ENCODE measurements at regions not wholly inside any gene's neighbourhood (a gene's known extent, or its start where the extent isn't known, plus 50 kb on each side); places are given as distances from the start of the nearest gene placed in this dataset.
A peak's percentile ranks its signal among the peaks of the same experiment; 100 is the strongest.

DNA sequence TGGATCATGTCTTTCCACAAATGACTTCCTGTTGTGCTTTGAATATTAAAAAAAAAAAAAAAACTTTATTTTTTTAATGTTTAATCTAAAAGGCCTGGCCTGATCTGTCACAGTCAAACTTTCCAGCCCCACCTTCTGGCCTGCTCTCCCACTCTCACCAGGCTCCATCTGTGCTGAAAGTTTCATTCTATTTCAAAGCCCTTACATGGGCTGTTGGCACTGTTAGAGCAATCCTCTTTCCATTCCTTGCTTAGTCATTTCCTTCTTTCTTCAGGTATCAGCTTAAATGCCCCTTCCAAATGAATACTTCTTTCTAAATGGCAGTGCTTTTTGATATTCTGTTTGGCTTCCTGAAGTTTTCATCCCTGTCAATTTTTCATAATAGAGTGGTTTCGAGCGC is 1104.8 kb upstream of the C9orf72 start:
- Mint-ChIP-seq H3K36me3 (ENCODE audit: low read depth) (no peaks in the 10 kb centered on the region), H3K27me3 (ENCODE audit: insufficient read depth) (no peaks in the 10 kb centered on the region), H3K4me1 (peaks cover 33% of the 10 kb centered on the region), H3K4me3 (no peak overlapping the region), H3K9me3 (no peaks in the 10 kb centered on the region), H3K27ac (no peak overlapping the region)
- no peaks in the 10 kb centered on the region for H3K9me3 ChIP-seq (ENCODE audit: control insufficient read depth, low read length)
- H3K27me3 ChIP-seq (ENCODE audit: control insufficient read depth, insufficient read depth, low read length, poor library complexity, severe bottlenecking): no peaks in the 10 kb centered on the region
- no peak overlapping the region for H3K9ac ChIP-seq (ENCODE audit: extremely low read depth, low read length, poor library complexity, severe bottlenecking)
- TF ChIP-seq, protein P1, sequence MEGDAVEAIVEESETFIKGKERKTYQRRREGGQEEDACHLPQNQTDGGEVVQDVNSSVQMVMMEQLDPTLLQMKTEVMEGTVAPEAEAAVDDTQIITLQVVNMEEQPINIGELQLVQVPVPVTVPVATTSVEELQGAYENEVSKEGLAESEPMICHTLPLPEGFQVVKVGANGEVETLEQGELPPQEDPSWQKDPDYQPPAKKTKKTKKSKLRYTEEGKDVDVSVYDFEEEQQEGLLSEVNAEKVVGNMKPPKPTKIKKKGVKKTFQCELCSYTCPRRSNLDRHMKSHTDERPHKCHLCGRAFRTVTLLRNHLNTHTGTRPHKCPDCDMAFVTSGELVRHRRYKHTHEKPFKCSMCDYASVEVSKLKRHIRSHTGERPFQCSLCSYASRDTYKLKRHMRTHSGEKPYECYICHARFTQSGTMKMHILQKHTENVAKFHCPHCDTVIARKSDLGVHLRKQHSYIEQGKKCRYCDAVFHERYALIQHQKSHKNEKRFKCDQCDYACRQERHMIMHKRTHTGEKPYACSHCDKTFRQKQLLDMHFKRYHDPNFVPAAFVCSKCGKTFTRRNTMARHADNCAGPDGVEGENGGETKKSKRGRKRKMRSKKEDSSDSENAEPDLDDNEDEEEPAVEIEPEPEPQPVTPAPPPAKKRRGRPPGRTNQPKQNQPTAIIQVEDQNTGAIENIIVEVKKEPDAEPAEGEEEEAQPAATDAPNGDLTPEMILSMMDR (conservative IDR thresholded peaks at IDR 0.05): peak; percentile 13
- no peak overlapping the region for H3K4me3 ChIP-seq (ENCODE audit: low read length)
- 96 to 100% methylated on average over 2 of the region's 2 CpGs for WGBS, 2 experiments (ENCODE audit: insufficient coverage in 1 of 2, insufficient read length in 1 of 2)
- no peaks in the 10 kb centered on the region for H3K36me3 ChIP-seq (ENCODE audit: control insufficient read depth, insufficient read depth, low read length)
- no peak overlapping the region for H3K27ac ChIP-seq (ENCODE audit: low read depth, low read length)
- peaks cover 3% of the 10 kb centered on the region for H3K4me1 ChIP-seq (ENCODE audit: control insufficient read depth, insufficient read depth, low read length)
- DNase-seq: no peak

DNA sequence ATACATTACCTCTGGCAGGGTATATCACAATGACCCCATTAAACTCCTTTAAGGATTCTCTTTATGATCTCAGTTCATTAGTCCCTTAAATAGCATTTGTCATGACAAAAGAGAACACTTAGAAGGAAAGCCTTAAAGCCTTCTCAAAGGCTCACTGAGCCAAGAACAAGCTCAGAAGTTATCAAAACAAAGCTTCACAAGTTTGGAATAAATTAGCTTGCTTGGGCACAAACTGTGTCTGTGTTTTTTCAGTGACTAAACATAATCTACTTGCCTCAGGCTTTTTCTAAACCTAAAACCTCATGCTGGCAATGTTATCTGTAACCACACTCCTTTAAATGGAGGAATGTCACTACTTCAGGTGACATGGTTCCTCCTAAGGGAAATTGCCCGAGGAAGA is 1114.9 kb upstream of the C9orf72 start:
- H3K27ac Mint-ChIP-seq: peak overlapping the region; percentile 13

GRCh38 chr9:28692012-28692411 is 1118.7 kb upstream of the C9orf72 start:
- Mint-ChIP-seq H3K27me3 (ENCODE audit: insufficient read depth) (no peaks in the 10 kb centered on the region), H3K4me3 (no peak overlapping the region), H3K36me3 (ENCODE audit: low read depth) (no peaks in the 10 kb centered on the region), H3K4me1 (peaks cover 18% of the 10 kb centered on the region), H3K27ac (no peak overlapping the region), H3K9me3 (peaks cover 4% of the 10 kb centered on the region)
- Histone ChIP-seq H3K9ac (ENCODE audit: extremely low read depth, low read length, poor library complexity, severe bottlenecking) (no peak overlapping the region), H3K9me3 (ENCODE audit: control insufficient read depth, low read length) (no peaks in the 10 kb centered on the region), H3K4me3 (ENCODE audit: low read length) (no peak overlapping the region), H3K27ac (ENCODE audit: low read depth, low read length) (no peak overlapping the region), H3K4me1 (ENCODE audit: control insufficient read depth, insufficient read depth, low read length) (peaks cover 4% of the 10 kb centered on the region), H3K27me3 (ENCODE audit: control insufficient read depth, insufficient read depth, low read length, poor library complexity, severe bottlenecking) (no peaks in the 10 kb centered on the region), H3K36me3 (ENCODE audit: control insufficient read depth, insufficient read depth, low read length) (no peaks in the 10 kb centered on the region)
- TF ChIP-seq, protein P1 (conservative IDR thresholded peaks at IDR 0.05): no peak
- WGBS, 2 experiments (ENCODE audit: insufficient coverage in 1 of 2, insufficient read length in 1 of 2): 76 to 98% methylated on average over 5 to 8 of the region's 8 CpGs
- DNase-seq: no peak

More for the DNA sequence above, 1114.9 kb upstream of the C9orf72 start:
- Mint-ChIP-seq H3K4me1 (peaks cover 18% of the 10 kb centered on the region), H3K27me3 (ENCODE audit: insufficient read depth) (no peaks in the 10 kb centered on the region), H3K4me3 (no peak overlapping the region), H3K36me3 (ENCODE audit: low read depth) (peaks cover 3% of the 10 kb centered on the region), H3K9me3 (peaks cover 10% of the 10 kb centered on the region)
- no peak for DNase-seq
- Histone ChIP-seq H3K27ac (ENCODE audit: low read depth, low read length) (no peak overlapping the region), H3K9ac (ENCODE audit: extremely low read depth, low read length, poor library complexity, severe bottlenecking) (no peak overlapping the region), H3K27me3 (ENCODE audit: control insufficient read depth, insufficient read depth, low read length, poor library complexity, severe bottlenecking) (no peaks in the 10 kb centered on the region), H3K4me1 (ENCODE audit: control insufficient read depth, insufficient read depth, low read length) (peaks cover 4% of the 10 kb centered on the region), H3K9me3 (ENCODE audit: control insufficient read depth, low read length) (no peaks in the 10 kb centered on the region), H3K36me3 (ENCODE audit: control insufficient read depth, insufficient read depth, low read length) (no peaks in the 10 kb centered on the region), H3K4me3 (ENCODE audit: low read length) (no peak overlapping the region)
- TF ChIP-seq, protein P1 (conservative IDR thresholded peaks at IDR 0.05): no peak
- WGBS, 2 experiments (ENCODE audit: insufficient coverage in 1 of 2, insufficient read length in 1 of 2): 57 to 60% methylated on average over 1 of the region's 1 CpG
